NCI-H226 (cell line): ENCODE measurements at regions not wholly inside any gene's neighbourhood (a gene's known extent, or its start where the extent isn't known, plus 50 kb on each side); places are given as distances from the start of the nearest gene placed in this dataset.
"Not testable (repeated sequence)": the region's sequence is repeated elsewhere in the genome, so short reads cannot be mapped to it uniquely, and the experiment has no call there.

Experiments used
- DNase-seq: peaks from one replicate; pipeline ENCODE4 v3.0.0-alpha.2; 2015

- no peak for DNase-seq
Observed at GRCh38 chr10:4252701-4253100, 467.7 kb upstream of the KLF6 start.

DNA sequence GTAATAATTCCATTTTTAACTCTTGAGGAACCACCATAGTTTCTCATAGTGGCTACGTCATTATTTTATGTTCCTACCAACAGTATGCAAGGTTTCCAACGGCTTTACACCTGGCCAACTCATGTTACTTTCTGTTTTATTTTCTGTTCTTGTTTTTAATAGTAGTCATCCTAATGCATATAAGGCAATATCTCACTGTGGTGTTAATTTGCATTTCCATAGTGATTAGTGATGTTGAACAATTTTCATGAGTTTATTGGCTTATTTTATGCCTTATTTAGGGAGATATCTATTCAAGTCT, 465.5 kb upstream of the KLF6 start:
- DNase-seq: no peak

DNA sequence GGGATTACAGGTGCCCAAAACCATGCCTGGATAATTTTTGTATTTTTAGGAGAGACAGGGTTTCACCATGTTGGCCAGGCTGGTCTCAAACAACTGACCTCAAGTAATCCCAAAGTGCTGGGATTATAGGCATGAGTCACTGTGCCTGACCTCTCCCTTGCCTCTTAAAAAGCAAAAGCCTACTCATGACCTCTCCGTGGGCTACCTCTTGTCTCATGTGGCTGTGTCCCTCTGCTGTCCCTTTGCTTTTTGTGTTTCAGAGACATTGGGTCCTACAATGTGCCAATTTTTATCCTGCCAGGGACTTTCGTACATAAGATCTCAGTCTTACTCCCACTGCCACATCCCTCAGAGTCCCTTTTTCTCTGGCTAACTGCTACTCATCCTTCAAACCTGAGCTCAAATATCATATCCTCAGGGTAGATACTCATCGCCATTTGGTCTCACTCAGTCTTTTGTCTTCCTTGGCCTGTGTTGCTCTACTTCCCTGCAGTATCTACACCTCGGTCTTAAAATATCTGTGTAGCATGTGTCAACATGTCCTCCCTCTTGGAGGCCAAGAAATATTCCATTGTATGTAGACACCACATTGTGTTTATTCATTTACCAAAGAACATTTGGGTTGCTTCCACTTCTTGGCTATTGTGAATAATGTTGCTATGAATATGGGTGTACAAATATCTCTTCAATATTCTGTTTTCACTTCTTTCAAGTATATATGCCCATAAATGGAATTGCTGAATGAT, 465.0 kb upstream of the KLF6 start:
- DNase-seq: no peak

- no peak for DNase-seq
Observed at GRCh38 chr10:4247379-4247778, 462.4 kb upstream of the KLF6 start.

- peak; percentile 71 for DNase-seq
Observed at GRCh38 chr10:4246881-4247358, 461.9 kb upstream of the KLF6 start.

- peak; percentile 85 for DNase-seq
Observed at GRCh38 chr10:4243651-4244050, 458.6 kb upstream of the KLF6 start.

DNA sequence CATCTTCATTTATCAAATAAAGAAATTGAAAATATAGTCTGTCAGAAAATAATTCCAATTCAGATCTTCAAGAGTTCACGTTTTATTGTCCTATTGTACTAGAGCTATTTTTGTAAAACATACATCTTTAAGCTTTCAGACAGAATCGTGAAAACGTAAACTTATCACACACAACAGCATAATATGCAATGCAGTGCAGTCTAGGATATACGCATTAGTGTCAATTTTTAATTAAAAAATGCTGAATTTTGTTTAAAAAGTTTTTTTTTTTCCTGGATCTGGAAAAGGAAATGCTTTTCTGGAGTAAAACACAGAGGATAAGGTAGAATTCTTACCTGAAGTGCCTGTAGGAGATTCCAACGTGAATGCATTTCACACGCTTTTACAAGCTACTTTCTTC, 458.2 kb upstream of the KLF6 start:
- no peak for DNase-seq

DNA sequence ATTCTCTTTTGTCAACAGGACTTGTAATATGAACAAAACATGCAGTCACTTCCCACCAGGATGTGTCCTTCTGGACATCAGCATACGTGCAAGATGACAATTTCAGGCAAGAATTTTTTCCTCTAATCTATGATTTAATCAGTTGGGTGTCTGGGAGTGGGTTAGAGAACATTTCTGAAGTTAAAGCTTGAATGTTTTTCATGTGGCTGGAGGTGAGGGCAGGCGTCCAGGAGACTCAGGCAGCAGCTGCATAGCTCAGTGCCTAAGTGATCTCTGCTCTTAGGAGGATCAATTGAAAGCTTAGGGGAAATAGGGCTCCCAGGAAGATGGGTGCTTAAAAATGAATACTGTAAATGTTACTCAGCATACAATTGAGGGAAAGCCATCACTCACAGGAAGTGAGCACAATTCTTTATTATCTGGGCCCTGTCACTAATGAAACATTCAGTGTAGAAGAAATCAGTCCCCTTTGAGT, 457.6 kb upstream of the KLF6 start:
- peak; percentile 29 for DNase-seq

GRCh38 chr10:4241724-4242345, 456.8 kb upstream of the KLF6 start:
- DNase-seq: peak; percentile 86

DNA sequence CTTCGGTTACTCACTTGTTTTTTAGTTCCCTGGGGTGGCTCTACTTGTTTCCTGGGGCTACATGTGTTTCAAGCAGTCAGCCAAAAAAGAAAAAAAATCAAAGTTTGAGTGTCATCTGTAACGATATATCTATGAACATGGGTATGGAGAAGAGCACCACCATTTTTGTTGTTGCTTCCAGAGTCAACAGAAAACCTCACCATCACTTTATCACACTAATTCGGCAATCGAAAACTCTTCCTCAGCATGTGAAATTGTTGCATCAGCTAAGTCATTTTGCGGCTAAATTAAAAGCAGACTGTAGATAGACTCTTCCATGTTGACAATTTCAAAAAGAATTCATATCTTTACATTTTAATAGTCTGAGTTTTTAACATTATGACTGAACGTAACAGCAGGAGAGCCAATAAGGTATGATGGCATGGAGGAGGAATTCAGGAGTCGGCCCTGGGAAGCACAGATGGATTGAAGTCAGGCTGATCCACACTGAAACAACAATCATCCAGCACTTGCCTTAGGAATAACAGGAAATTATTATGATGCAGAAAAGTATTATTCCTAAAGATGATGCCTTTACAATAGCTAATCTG, 455.7 kb upstream of the KLF6 start:
- peak; percentile 43 for DNase-seq

- DNase-seq: no peak
Observed at GRCh38 chr10:4239186-4239585, 454.2 kb upstream of the KLF6 start.

DNA sequence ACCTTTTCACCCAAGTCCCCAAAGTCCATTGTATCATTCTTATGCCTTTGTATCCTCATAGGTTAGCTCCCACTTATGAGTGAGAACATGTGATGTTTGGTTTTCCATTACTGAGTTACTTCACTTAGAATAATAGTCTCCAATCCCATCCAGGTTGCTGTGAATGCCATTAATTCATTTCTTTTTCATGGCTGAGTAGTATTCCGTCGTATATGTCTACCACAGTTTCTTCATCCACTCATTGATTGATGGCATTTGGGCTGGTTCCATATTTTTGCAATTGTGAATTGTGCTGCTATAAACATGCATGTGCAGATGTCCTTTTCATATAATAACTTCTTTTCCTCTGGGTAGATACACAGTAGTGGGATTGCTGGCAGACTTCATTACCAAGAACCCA, 451.9 kb upstream of the KLF6 start:
- DNase-seq: not testable (repeated sequence)

DNA sequence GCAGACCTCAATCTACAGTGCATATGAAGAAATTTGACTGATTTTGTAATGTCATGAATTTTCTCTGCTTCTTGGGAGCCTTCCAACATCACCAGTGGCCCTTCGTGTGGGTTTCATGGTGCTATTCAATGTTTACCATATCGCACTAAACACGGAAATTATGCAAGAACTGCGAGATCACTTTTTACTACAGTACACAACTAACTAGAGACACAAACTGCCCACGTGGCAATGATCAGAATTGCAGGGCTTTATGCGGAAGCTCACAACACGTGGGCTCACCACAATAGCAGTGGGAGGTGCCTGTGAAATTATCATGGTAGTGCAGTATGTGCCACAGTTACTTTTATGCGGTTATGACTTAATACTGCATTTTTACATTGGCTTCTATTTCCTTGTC, 449.7 kb upstream of the KLF6 start:
- no peak for DNase-seq

- no peak for DNase-seq
Observed at GRCh38 chr10:4231439-4231838, 446.4 kb upstream of the KLF6 start.

- DNase-seq: no peak
Observed at GRCh38 chr10:4230036-4230435, 445.0 kb upstream of the KLF6 start.

GRCh38 chr10:4229106-4229505, 444.1 kb upstream of the KLF6 start:
- DNase-seq: no peak

DNA sequence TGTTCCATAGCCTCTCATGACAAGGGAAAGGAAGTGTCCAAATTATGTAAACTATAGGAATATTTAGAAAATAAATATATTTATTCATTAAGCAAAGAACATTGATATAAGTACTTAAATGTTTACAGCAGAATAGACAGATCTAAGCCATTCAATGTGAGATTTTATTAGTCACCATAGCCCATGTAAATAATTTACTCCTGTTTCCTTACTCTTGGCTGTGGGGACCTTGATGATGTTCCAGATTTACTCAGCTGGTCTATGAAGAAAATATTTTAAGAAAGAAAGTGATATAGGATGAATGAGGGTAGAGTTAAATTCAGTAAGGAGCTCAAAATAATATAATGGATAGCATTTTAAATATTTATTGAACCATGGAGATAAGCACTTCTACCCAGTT, 442.6 kb upstream of the KLF6 start:
- DNase-seq: no peak

- no peak for DNase-seq
Observed at GRCh38 chr10:4226941-4227540, 442.0 kb upstream of the KLF6 start.

GRCh38 chr10:4224178-4224577, 439.2 kb upstream of the KLF6 start:
- DNase-seq: no peak

GRCh38 chr10:4221310-4221709, 436.3 kb upstream of the KLF6 start:
- not testable (repeated sequence) for DNase-seq

DNA sequence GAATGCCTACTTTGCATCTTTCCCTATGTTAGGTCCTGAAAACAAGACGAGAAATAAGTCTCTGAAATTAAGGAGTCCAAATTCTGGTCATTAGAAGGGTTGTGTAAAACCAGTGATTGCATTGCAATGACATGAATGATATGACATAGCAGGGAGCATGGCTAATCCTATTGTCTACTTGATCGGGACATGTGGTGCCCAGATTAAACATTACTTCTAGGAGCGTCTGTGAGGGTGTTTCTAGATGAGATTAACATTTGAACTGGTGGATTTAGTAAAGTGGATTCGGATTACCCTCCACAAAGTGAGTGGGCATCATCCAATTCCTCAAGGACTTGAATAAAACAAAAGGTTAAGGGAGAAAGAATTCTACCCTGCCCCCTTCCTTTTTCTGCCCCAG, 434.9 kb upstream of the KLF6 start:
- DNase-seq: no peak

- DNase-seq: no peak
Observed at GRCh38 chr10:4217653-4218052, 432.6 kb upstream of the KLF6 start.

DNA sequence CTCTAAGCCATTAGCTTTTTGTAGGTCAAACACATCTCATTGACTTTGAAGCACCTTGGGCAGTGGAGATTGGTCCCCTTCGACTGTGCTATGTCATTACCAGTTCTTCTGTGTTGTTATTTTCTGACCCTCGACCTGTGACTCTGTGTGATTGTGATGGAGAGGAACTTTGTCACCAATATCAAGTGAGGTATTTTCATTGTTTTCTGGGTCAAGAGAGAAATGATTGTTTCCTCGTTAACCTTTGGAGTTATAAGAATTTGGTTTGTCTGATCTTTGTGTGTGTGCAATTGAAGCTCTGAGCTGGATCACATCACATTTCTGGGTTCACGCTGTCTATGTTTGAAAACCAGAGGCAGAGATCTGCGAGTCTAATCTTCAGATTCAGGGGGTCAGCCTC, 432.2 kb upstream of the KLF6 start:
- DNase-seq: no peak

DNA sequence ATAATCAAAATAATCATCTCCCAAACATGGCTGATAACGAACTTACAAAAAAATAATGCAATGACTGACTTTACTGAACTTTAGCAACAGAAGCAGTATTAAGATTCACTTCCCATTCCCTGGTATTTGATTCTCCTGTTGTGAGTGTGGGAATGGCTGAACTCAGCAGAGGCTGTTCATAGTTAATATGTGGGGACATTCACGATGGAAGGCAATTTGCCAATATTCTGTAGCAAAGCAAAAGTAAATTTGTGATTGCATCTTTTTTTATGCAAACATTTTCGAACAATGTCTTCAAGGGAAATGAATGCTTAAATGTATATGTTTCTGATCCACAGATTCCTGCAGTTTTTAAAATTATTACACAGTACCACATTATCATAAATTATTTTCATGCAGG, 431.7 kb upstream of the KLF6 start:
- DNase-seq: no peak
